ENCODE measurements at regions not wholly inside any gene's neighbourhood (a gene's known extent, or its start where the extent isn't known, plus 50 kb on each side); places are given as distances from the start of the nearest gene placed in this dataset.

- no peak for TF ChIP-seq MAX (IDR thresholded peaks at IDR 0.05)
- TF ChIP-seq CTCF (IDR thresholded peaks at IDR 0.05; ENCODE audit: low read depth, low read length, missing input control) = no peak
Measured at GRCh38 chr6:91637217-91637616, 1050.3 kb upstream of the MAP3K7 start.

Measured in liver (tissue), 2 donors.